Stimulated activated CD8-positive, alpha-beta memory T cell treated with anti-CD3 and anti-CD28 coated beads, Interleukin-4, amount 100 ng/mL, for 48 hours (primary cell): ENCODE measurements at regions not wholly inside any gene's neighbourhood (a gene's known extent, or its start where the extent isn't known, plus 50 kb on each side); places are given as distances from the start of the nearest gene placed in this dataset.
"Not testable (repeated sequence)": the region's sequence is repeated elsewhere in the genome, so short reads cannot be mapped to it uniquely, and the experiment has no call there.

Experiments
- DNase-seq: peaks from one replicate; pipeline ENCODE4 v3.0.0-alpha.2; 2020

GRCh38 chr9:134531220-134531970 is 110.2 kb upstream of the COL5A1 start:
- DNase-seq = no peak

- no peak for DNase-seq
These were observed 109.5 kb upstream of the COL5A1 start for GRCh38 chr9:134532084-134532483.

GRCh38 chr9:134532661-134533060 is 108.9 kb upstream of the COL5A1 start:
- not testable (repeated sequence) for DNase-seq

GRCh38 chr9:134533850-134534588 is 107.6 kb upstream of the COL5A1 start:
- no peak for DNase-seq

- no peak for DNase-seq
These were observed 106.9 kb upstream of the COL5A1 start for GRCh38 chr9:134534661-134535080.

- no peak for DNase-seq
These were observed 106.4 kb upstream of the COL5A1 start for GRCh38 chr9:134535171-134535570.

- DNase-seq = no peak
These were observed 105.3 kb upstream of the COL5A1 start for GRCh38 chr9:134536101-134536900.

- DNase-seq = no peak
These were observed 104.7 kb upstream of the COL5A1 start for GRCh38 chr9:134536931-134537330.

GRCh38 chr9:134537951-134538641 is 103.5 kb upstream of the COL5A1 start:
- DNase-seq = no peak

- no peak for DNase-seq
These were observed 102.6 kb upstream of the COL5A1 start for GRCh38 chr9:134538856-134539566.

- no peak for DNase-seq
These were observed 101.9 kb upstream of the COL5A1 start for GRCh38 chr9:134539586-134540194.

- no peak for DNase-seq
These were observed 101.1 kb upstream of the COL5A1 start for GRCh38 chr9:134540276-134541096.

GRCh38 chr9:134541097-134541747 is 100.4 kb upstream of the COL5A1 start:
- no peak for DNase-seq

GRCh38 chr9:134544388-134545214 is 97.0 kb upstream of the COL5A1 start:
- DNase-seq = no peak

GRCh38 chr9:134545215-134545542 is 96.4 kb upstream of the COL5A1 start:
- no peak for DNase-seq

GRCh38 chr9:134545543-134546245 is 95.9 kb upstream of the COL5A1 start:
- DNase-seq = no peak

- DNase-seq = no peak
These were observed 95.3 kb upstream of the COL5A1 start for GRCh38 chr9:134546246-134546731.

GRCh38 chr9:134546746-134547145 is 94.9 kb upstream of the COL5A1 start:
- no peak for DNase-seq
